ENCODE measurements at regions not wholly inside any gene's neighbourhood (a gene's known extent, or its start where the extent isn't known, plus 50 kb on each side); places are given as distances from the start of the nearest gene placed in this dataset.
"Not testable (repeated sequence)": the region's sequence is repeated elsewhere in the genome, so short reads cannot be mapped to it uniquely, and the experiment has no call there.

DNA sequence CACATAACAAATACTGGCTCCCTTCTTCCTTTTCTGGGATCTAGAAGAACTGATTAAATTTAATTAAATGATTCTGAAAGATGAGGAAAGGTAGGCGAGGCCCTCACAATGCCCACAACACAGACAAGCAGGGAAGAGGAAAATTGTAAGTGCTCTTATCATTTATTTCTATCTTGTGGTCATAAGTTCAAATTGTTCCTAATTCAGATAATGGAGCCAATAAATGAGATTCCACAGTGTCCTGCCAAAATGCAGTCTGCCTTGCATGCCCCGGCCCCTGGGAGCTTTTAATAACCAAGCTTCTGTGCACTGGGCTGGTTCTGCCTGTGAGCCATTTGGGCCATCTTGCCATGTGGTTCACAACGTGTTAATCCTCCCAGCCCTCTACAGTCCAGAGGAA is 97.0 kb downstream of the CMC2 start:
- TF ChIP-seq, protein P1, sequence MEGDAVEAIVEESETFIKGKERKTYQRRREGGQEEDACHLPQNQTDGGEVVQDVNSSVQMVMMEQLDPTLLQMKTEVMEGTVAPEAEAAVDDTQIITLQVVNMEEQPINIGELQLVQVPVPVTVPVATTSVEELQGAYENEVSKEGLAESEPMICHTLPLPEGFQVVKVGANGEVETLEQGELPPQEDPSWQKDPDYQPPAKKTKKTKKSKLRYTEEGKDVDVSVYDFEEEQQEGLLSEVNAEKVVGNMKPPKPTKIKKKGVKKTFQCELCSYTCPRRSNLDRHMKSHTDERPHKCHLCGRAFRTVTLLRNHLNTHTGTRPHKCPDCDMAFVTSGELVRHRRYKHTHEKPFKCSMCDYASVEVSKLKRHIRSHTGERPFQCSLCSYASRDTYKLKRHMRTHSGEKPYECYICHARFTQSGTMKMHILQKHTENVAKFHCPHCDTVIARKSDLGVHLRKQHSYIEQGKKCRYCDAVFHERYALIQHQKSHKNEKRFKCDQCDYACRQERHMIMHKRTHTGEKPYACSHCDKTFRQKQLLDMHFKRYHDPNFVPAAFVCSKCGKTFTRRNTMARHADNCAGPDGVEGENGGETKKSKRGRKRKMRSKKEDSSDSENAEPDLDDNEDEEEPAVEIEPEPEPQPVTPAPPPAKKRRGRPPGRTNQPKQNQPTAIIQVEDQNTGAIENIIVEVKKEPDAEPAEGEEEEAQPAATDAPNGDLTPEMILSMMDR (IDR thresholded peaks at IDR 0.05), result no peak
- no peaks in the 10 kb centered on the region for H3K4me1 ChIP-seq
- H3K27me3 ChIP-seq, result no peaks in the 10 kb centered on the region
- no peak overlapping the region for H3K4me3 ChIP-seq
- intact Hi-C loops (cut with DNase I), result no loop called here
- H3K9ac ChIP-seq (ENCODE audit: low read depth in 2 of 2, low read length in 2 of 2), result no peak overlapping the region
- H3K36me3 ChIP-seq, result no peaks in the 10 kb centered on the region
- no peaks in the 10 kb centered on the region for H3K9me3 ChIP-seq
- no peak for DNase-seq
- H3K27ac ChIP-seq, result no peak overlapping the region

DNA sequence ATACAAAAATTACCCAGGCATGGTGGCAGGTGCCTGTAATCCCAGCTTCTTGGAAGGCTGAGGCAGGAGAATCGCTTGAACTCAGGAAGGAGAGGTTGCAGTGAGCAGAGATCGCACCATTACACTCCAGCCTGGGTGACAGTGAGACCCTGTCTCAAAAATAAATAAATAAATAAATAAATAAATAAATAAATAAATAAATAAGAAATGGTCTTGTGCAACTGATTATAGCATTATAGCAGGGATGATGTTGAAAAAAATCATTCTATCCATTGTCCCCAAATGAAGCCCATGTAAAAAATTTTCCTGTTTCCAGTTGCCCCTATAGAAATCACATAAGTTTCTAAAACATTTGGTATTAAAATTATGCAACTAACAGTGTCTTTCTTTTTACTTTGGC is 100.5 kb downstream of the CMC2 start:
- H3K4me3 ChIP-seq; DNase-seq; H3K9me3 ChIP-seq; H3K4me1 ChIP-seq; H3K36me3 ChIP-seq; H3K9ac ChIP-seq (ENCODE audit: low read depth in 2 of 2, low read length in 2 of 2); intact Hi-C loops (cut with DNase I); H3K27me3 ChIP-seq; H3K27ac ChIP-seq: not testable (repeated sequence)

DNA sequence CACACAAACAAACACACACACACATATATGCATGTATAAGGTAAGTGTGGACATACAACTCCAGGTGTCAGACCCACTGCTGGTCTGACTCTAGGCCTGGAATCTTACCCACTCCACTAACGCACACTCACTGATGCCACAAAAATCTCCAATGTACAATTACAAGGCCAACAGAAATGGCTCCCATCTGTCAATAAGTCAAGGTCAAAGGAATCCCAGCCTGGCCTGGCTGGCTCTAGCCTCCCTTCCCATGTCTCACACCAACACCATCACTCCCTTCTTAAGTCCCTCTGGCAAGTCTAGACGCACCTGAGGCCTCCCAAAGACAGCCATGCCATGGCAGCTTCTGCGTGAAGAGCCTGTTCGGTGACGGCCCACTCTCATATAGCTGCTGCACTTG is 99.2 kb upstream of the CDYL2 start:
- Histone ChIP-seq H3K36me3 (no peaks in the 10 kb centered on the region), H3K27ac (no peak overlapping the region), H3K4me1 (no peaks in the 10 kb centered on the region), H3K4me3 (no peak overlapping the region), H3K9ac (ENCODE audit: low read depth in 2 of 2, low read length in 2 of 2) (no peak overlapping the region), H3K9me3 (no peaks in the 10 kb centered on the region), H3K27me3 (no peaks in the 10 kb centered on the region)
- no peak for DNase-seq
- intact Hi-C loops (cut with DNase I), result no loop called here
- TF ChIP-seq, protein P1 (IDR thresholded peaks at IDR 0.05), result no peak

DNA sequence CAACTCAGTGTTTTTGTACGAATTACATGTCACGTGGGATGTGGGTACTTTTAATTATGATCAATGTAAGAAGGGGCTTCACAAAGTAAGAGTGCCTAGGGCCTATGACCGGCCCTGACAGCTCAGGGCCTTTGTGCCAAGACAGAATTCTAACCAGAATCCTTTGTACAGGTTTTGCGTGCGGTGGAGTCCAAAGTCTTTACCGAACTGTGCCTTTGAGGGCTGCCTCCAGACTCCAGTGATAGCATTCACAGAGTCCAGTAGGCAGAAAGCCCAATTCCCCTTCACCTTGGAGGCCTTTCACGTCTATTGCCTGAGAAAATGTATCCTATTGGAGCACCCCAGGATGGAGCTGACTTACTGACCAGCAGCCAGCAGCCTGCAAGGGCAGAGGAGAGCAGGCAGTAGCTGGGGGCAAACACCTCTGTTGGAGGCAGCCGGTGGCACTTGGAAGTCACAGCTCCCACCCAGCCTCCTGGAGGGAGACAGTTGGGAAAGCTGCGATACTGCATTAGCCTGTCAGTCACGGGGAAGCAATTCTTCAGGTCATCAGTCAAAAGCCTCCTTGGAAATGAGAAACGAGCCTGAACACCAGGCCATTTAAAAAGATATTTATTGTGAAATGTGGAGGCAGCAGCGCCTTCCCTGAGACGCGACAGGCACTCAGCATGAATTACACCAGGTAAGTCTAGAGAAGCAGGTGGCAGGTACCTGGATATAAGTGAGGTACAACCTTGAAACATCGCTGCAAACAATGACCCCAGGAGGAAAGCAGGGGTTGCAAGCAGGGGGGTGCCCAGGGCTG is 98.1 kb upstream of the CDYL2 start:
- TF ChIP-seq, protein P1 (IDR thresholded peaks at IDR 0.05), result no peak
- no peaks in the 10 kb centered on the region for H3K27me3 ChIP-seq
- H3K4me1 ChIP-seq, result no peaks in the 10 kb centered on the region
- no peaks in the 10 kb centered on the region for H3K36me3 ChIP-seq
- no peaks in the 10 kb centered on the region for H3K9me3 ChIP-seq
- no peak overlapping the region for H3K4me3 ChIP-seq
- no peak for DNase-seq
- intact Hi-C loops (cut with DNase I), result no loop called here
- H3K9ac ChIP-seq (ENCODE audit: low read depth in 2 of 2, low read length in 2 of 2), result no peak overlapping the region
- H3K27ac ChIP-seq, result no peak overlapping the region

DNA sequence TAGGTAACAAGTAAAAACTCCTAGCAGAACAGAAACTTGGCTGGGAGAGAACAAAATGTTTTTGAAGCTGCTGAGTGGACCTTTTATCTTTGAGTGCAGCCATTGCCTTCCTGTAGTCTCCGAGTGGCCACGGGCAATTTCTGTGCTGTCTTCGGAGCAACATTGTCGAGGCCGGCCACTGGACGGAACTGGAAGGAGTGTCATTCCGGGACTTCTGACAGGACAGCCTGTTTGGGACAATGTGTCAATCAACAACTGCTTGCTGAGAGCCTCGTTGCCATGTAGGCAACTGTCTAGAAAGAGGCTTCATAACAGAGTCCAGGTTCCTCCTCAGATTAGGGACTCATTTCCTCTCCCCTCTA is 96.2 kb upstream of the CDYL2 start:
- no peaks in the 10 kb centered on the region for H3K36me3 ChIP-seq
- no peak overlapping the region for H3K27ac ChIP-seq
- intact Hi-C loops (cut with DNase I), result no loop called here
- H3K9ac ChIP-seq (ENCODE audit: low read depth in 2 of 2, low read length in 2 of 2), result no peak overlapping the region
- no peak overlapping the region for H3K4me3 ChIP-seq
- no peaks in the 10 kb centered on the region for H3K4me1 ChIP-seq
- H3K9me3 ChIP-seq, result no peaks in the 10 kb centered on the region
- H3K27me3 ChIP-seq, result no peaks in the 10 kb centered on the region
- DNase-seq, result no peak
- TF ChIP-seq, protein P1 (IDR thresholded peaks at IDR 0.05), result no peak

DNA sequence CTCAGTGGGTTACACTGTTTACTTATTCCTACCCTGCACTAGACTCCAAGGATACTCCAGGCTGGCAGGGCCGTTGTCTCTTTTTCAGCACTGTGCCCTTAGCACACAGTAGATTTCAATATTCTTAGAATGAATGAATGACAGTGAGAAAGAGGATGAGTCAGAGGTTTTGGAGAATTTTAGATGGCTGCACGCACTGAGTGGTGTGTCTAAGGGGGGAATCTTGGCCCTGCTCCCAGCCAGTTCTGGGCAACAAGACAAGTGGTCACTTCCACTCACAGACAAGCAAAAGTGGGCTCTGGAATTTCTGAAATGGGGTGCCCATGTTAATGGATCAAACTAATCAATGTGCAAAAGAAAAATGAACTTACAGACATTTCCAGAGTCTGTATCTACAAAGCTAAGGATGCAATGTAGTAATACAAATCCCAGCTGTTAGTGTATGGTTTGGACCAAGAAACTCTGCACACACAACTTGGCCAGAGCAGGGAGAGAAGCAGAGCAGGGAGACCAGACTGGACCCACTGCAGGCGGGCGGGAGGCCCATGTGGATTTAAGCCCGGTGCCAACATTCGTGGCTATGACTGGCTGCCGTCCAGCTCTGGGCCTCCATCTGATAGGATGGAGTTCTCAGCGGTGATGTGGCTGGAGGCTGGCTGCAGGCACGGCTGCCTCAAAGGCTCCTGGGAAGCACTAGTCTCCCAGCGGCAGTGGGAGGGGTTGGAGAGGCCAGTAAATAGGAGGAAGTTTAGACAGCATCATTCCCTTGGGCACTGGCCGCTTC is 95.6 kb upstream of the CDYL2 start:
- TF ChIP-seq, protein P1 (IDR thresholded peaks at IDR 0.05), result no peak
- Histone ChIP-seq H3K4me1 (no peaks in the 10 kb centered on the region), H3K9ac (ENCODE audit: low read depth in 2 of 2, low read length in 2 of 2) (no peak overlapping the region), H3K36me3 (no peaks in the 10 kb centered on the region), H3K9me3 (no peaks in the 10 kb centered on the region), H3K27ac (no peak overlapping the region), H3K27me3 (no peaks in the 10 kb centered on the region), H3K4me3 (no peak overlapping the region)
- peak; percentile 78 for DNase-seq
- intact Hi-C loops (cut with DNase I), result no loop called here

All from colonic mucosa (tissue), 4 donors.